Mammary epithelial cell (primary cell): ENCODE measurements at regions not wholly inside any gene's neighbourhood (a gene's known extent, or its start where the extent isn't known, plus 50 kb on each side); places are given as distances from the start of the nearest gene placed in this dataset.

Source experiments
- CTCF ChIP-seq, 2 donors: IDR thresholded peaks in 1 of 2; conservative IDR thresholded peaks in 1 of 2; 2 replicates each; pipeline ENCODE4 v1.5.1; 2011 to 2012; ENCODE audit warnings: inconsistent platforms in 2 of 2, low read length in 2 of 2, mild to moderate bottlenecking in 2 of 2, control low read depth in 1 of 2, low read depth in 1 of 2; ENCODE audit not compliant: insufficient read depth in 1 of 2; ENCODE audit errors: extremely low read depth in 1 of 2
- EZH2 ChIP-seq: IDR thresholded peaks from 2 replicates; pipeline ENCODE4 v1.6.1; 2012; ENCODE audit warnings: low read length, inconsistent platforms, borderline replicate concordance

- TF ChIP-seq CTCF (conservative IDR thresholded peaks at IDR 0.05 in 1 of 2, IDR thresholded peaks at IDR 0.05 in 1 of 2; ENCODE audit: extremely low read depth in 1 of 2, insufficient read depth in 1 of 2, low read depth in 1 of 2, low read length in 2 of 2) (no peak), EZH2 (no peak)
Measured at GRCh38 chr21:23698619-23699018, 1908.7 kb downstream of the MRPL39 start.
